ENCODE measurements at regions not wholly inside any gene's neighbourhood (a gene's known extent, or its start where the extent isn't known, plus 50 kb on each side); places are given as distances from the start of the nearest gene placed in this dataset.

- ATAC-seq: no peak
Measured at GRCh38 chr7:98774884-98775283, 94.9 kb downstream of the TMEM130 start.

More at GRCh38 chr7:98774884-98775283, 94.9 kb downstream of the TMEM130 start:
- H3K79me2 ChIP-seq (replicated peaks; ENCODE audit: insufficient read depth): no peaks in the 10 kb centered on the region
- no peaks in the 10 kb centered on the region for H3K36me3 ChIP-seq (ENCODE audit: insufficient read depth)
- no peak overlapping the region for H3K27ac ChIP-seq (ENCODE audit: low read depth)
- no peaks in the 10 kb centered on the region for H3K9me2 ChIP-seq (ENCODE audit: insufficient read depth)
- H3K4me1 ChIP-seq (ENCODE audit: insufficient read depth): peaks cover 24% of the 10 kb centered on the region
- H4K20me1 ChIP-seq (replicated peaks; ENCODE audit: insufficient read depth): no peaks in the 10 kb centered on the region
- Mint-ChIP-seq H3K4me1 (peaks cover 27% of the 10 kb centered on the region), H3K27me3 (ENCODE audit: insufficient read depth, low read depth, poor library complexity) (peaks cover 13% of the 10 kb centered on the region), H3K36me3 (ENCODE audit: low read depth) (no peaks in the 10 kb centered on the region), H3K4me3 (no peak overlapping the region), H3K27ac (no peak overlapping the region), H3K9me3 (no peaks in the 10 kb centered on the region)
- TF ChIP-seq EZH2phosphoT487 (IDR thresholded peaks at IDR 0.05; ENCODE audit: unreplicated experiment) (no peak), CREB1 (CRISPR knock-in tag; IDR thresholded peaks at IDR 0.05; ENCODE audit: low read depth) (no peak), ZNF114 (CRISPR knock-in tag; IDR thresholded peaks at IDR 0.05) (no peak), JUNB (IDR thresholded peaks at IDR 0.05; ENCODE audit: unreplicated experiment) (no peak), ZNF462 (CRISPR knock-in tag; IDR thresholded peaks at IDR 0.05) (no peak), EZH2 (IDR thresholded peaks at IDR 0.05; ENCODE audit: low read depth, unreplicated experiment) (no peak)
- TF ChIP-seq, protein P1, sequence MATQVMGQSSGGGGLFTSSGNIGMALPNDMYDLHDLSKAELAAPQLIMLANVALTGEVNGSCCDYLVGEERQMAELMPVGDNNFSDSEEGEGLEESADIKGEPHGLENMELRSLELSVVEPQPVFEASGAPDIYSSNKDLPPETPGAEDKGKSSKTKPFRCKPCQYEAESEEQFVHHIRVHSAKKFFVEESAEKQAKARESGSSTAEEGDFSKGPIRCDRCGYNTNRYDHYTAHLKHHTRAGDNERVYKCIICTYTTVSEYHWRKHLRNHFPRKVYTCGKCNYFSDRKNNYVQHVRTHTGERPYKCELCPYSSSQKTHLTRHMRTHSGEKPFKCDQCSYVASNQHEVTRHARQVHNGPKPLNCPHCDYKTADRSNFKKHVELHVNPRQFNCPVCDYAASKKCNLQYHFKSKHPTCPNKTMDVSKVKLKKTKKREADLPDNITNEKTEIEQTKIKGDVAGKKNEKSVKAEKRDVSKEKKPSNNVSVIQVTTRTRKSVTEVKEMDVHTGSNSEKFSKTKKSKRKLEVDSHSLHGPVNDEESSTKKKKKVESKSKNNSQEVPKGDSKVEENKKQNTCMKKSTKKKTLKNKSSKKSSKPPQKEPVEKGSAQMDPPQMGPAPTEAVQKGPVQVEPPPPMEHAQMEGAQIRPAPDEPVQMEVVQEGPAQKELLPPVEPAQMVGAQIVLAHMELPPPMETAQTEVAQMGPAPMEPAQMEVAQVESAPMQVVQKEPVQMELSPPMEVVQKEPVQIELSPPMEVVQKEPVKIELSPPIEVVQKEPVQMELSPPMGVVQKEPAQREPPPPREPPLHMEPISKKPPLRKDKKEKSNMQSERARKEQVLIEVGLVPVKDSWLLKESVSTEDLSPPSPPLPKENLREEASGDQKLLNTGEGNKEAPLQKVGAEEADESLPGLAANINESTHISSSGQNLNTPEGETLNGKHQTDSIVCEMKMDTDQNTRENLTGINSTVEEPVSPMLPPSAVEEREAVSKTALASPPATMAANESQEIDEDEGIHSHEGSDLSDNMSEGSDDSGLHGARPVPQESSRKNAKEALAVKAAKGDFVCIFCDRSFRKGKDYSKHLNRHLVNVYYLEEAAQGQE (IDR thresholded peaks at IDR 0.05; ENCODE audit: unreplicated experiment): no peak
- TF ChIP-seq, protein P2, sequence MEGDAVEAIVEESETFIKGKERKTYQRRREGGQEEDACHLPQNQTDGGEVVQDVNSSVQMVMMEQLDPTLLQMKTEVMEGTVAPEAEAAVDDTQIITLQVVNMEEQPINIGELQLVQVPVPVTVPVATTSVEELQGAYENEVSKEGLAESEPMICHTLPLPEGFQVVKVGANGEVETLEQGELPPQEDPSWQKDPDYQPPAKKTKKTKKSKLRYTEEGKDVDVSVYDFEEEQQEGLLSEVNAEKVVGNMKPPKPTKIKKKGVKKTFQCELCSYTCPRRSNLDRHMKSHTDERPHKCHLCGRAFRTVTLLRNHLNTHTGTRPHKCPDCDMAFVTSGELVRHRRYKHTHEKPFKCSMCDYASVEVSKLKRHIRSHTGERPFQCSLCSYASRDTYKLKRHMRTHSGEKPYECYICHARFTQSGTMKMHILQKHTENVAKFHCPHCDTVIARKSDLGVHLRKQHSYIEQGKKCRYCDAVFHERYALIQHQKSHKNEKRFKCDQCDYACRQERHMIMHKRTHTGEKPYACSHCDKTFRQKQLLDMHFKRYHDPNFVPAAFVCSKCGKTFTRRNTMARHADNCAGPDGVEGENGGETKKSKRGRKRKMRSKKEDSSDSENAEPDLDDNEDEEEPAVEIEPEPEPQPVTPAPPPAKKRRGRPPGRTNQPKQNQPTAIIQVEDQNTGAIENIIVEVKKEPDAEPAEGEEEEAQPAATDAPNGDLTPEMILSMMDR (conservative IDR thresholded peaks at IDR 0.05; ENCODE audit: low read depth in 2 of 2): no peak
- DNase-seq (ENCODE audit: low spot score): no peak
- H3K4me3 ChIP-seq: no peak overlapping the region
- H3K4me2 ChIP-seq: no peak overlapping the region
- no peak overlapping the region for H2AFZ ChIP-seq
- H3K27me3 ChIP-seq (ENCODE audit: insufficient read depth): peaks cover 3% of the 10 kb centered on the region; the same call in 1 of the 2 replicates
- 0 out of 2 replicates have a peak, but pooled peaks cover 7% of the 10 kb centered on the region for H3F3A ChIP-seq (replicated peaks; ENCODE audit: low read depth)
